HUES64 (cell line): ENCODE measurements at regions not wholly inside any gene's neighbourhood (a gene's known extent, or its start where the extent isn't known, plus 50 kb on each side); places are given as distances from the start of the nearest gene placed in this dataset.

ENCODE experiments used
- H3K27ac ChIP-seq: 2 replicates; pipeline ENCODE4 v1.7.0; 2013; ENCODE audit warnings: low read depth, low read length, inconsistent platforms
- H3K27me3 ChIP-seq: 2 replicates; pipeline ENCODE4 v1.6.1; 2013; ENCODE audit warnings: mild to moderate bottlenecking, low read length; ENCODE audit not compliant: insufficient read depth
- H3K36me3 ChIP-seq: 2 replicates; pipeline ENCODE4 v1.6.1; 2013; ENCODE audit warnings: mild to moderate bottlenecking, low read length; ENCODE audit not compliant: insufficient read depth
- H3K4me1 ChIP-seq: 2 replicates; pipeline ENCODE4 v1.6.1; 2013; ENCODE audit warnings: mild to moderate bottlenecking, low read length, moderate library complexity; ENCODE audit not compliant: insufficient read depth
- H3K4me3 ChIP-seq: 2 replicates; pipeline ENCODE4 v1.5.1; 2013; ENCODE audit warnings: mild to moderate bottlenecking, low read length, moderate library complexity
- H3K9ac ChIP-seq: 2 replicates; pipeline ENCODE4 v1.6.1; 2013; ENCODE audit warnings: mild to moderate bottlenecking, low read depth, low read length
- H3K9me3 ChIP-seq: 2 replicates; pipeline ENCODE4 v1.6.1; 2013; ENCODE audit warnings: low read depth, low read length; ENCODE audit not compliant: insufficient read depth
- WGBS: fragments of 150-250, 120-280 bp; methylation state at CpG from one replicate; pipeline ENCODE4 v1.1.7; 2013; ENCODE audit warnings: missing lambda C conversion rate; 5-methylcytosine and 5-hydroxymethylcytosine counted together

- no CpG with 5 or more reads among the region's 1 CpG for whole genome bisulfite sequencing
- no peak overlapping the region for H3K27ac ChIP-seq
- 0 out of 2 replicates have a peak, but pooled peaks cover 4% of the 10 kb centered on the region for H3K9me3 ChIP-seq
These were observed 183.6 kb upstream of the STT3B start for GRCh38 chr3:31349001-31349748.

GRCh38 chr3:31350307-31350706, 182.4 kb upstream of the STT3B start:
- Histone ChIP-seq H3K4me1 (peaks cover 13% of the 10 kb centered on the region; the same call in 1 of the 2 replicates), H3K4me3 (no peak overlapping the region), H3K27ac (no peak overlapping the region), H3K36me3 (no peaks in the 10 kb centered on the region), H3K9ac (no peak overlapping the region), H3K9me3 (0 out of 2 replicates have a peak, but pooled peaks cover 3% of the 10 kb centered on the region), H3K27me3 (no peaks in the 10 kb centered on the region)
- 70% methylated on average over 2 of the region's 2 CpGs for WGBS

More at GRCh38 chr3:31349001-31349748, 183.6 kb upstream of the STT3B start:
- no peaks in the 10 kb centered on the region for H3K27me3 ChIP-seq
- H3K36me3 ChIP-seq = no peaks in the 10 kb centered on the region
- peaks cover 13% of the 10 kb centered on the region; the same call in 1 of the 2 replicates for H3K4me1 ChIP-seq
- no peak overlapping the region for H3K4me3 ChIP-seq
- no peak overlapping the region for H3K9ac ChIP-seq

GRCh38 chr3:31352331-31352730, 180.4 kb upstream of the STT3B start:
- peaks cover 3% of the 10 kb centered on the region; the same call in 1 of the 2 replicates for H3K9me3 ChIP-seq
- H3K4me3 ChIP-seq = no peak overlapping the region
- no peaks in the 10 kb centered on the region for H3K27me3 ChIP-seq
- H3K4me1 ChIP-seq = peaks cover 8% of the 10 kb centered on the region; the same call in 1 of the 2 replicates
- H3K27ac ChIP-seq = no peak overlapping the region
- no peaks in the 10 kb centered on the region for H3K36me3 ChIP-seq
- no peak overlapping the region for H3K9ac ChIP-seq

- H3K9me3 ChIP-seq = peaks cover 3% of the 10 kb centered on the region; the same call in 1 of the 2 replicates
- H3K27me3 ChIP-seq = no peaks in the 10 kb centered on the region
- no peaks in the 10 kb centered on the region for H3K36me3 ChIP-seq
- no peak overlapping the region for H3K4me3 ChIP-seq
- peaks cover 8% of the 10 kb centered on the region; the same call in 1 of the 2 replicates for H3K4me1 ChIP-seq
- no peak overlapping the region for H3K27ac ChIP-seq
- WGBS = 92% methylated on average over 1 of the region's 1 CpG
- H3K9ac ChIP-seq = no peak overlapping the region
These were observed 179.6 kb upstream of the STT3B start for GRCh38 chr3:31353166-31353565.

- Histone ChIP-seq H3K36me3 (no peaks in the 10 kb centered on the region), H3K27ac (no peak overlapping the region), H3K4me3 (no peak overlapping the region), H3K9ac (no peak overlapping the region), H3K4me1 (peaks cover 8% of the 10 kb centered on the region; the same call in 1 of the 2 replicates), H3K9me3 (peaks cover 3% of the 10 kb centered on the region; the same call in 1 of the 2 replicates), H3K27me3 (no peaks in the 10 kb centered on the region)
These were observed 178.4 kb upstream of the STT3B start for GRCh38 chr3:31354373-31354772.

GRCh38 chr3:31355807-31356206, 176.9 kb upstream of the STT3B start:
- WGBS = 98% methylated on average over 4 of the region's 5 CpGs
- H3K9me3 ChIP-seq = peaks cover 3% of the 10 kb centered on the region; the same call in 1 of the 2 replicates

GRCh38 chr3:31356941-31357340, 175.8 kb upstream of the STT3B start:
- no peaks in the 10 kb centered on the region for H3K36me3 ChIP-seq
- H3K27me3 ChIP-seq = no peaks in the 10 kb centered on the region
- peaks cover 12% of the 10 kb centered on the region for H3K4me1 ChIP-seq
- H3K4me3 ChIP-seq = no peak overlapping the region
- no peak overlapping the region for H3K9ac ChIP-seq
- peaks cover 3% of the 10 kb centered on the region; the same call in 1 of the 2 replicates for H3K9me3 ChIP-seq
- WGBS = 94% methylated on average over 9 of the region's 9 CpGs
- no peak overlapping the region for H3K27ac ChIP-seq

More at GRCh38 chr3:31355807-31356206, 176.9 kb upstream of the STT3B start:
- Histone ChIP-seq H3K4me1 (peaks cover 5% of the 10 kb centered on the region; the same call in 1 of the 2 replicates), H3K4me3 (no peak overlapping the region), H3K36me3 (no peaks in the 10 kb centered on the region), H3K9ac (no peak overlapping the region), H3K27me3 (no peaks in the 10 kb centered on the region), H3K27ac (no peak overlapping the region)

- Histone ChIP-seq H3K9me3 (peaks cover 3% of the 10 kb centered on the region; the same call in 1 of the 2 replicates), H3K4me1 (peaks cover 12% of the 10 kb centered on the region), H3K36me3 (no peaks in the 10 kb centered on the region), H3K4me3 (no peak overlapping the region), H3K27ac (no peak overlapping the region), H3K27me3 (no peaks in the 10 kb centered on the region), H3K9ac (no peak overlapping the region)
- 96% methylated on average over 2 of the region's 2 CpGs for WGBS
These were observed 175.3 kb upstream of the STT3B start for GRCh38 chr3:31357451-31357850.

- no peak overlapping the region for H3K27ac ChIP-seq
- H3K9me3 ChIP-seq = peaks cover 3% of the 10 kb centered on the region; the same call in 1 of the 2 replicates
- no peak overlapping the region for H3K9ac ChIP-seq
- WGBS = 100% methylated on average over 1 of the region's 1 CpG
- H3K27me3 ChIP-seq = no peaks in the 10 kb centered on the region
- H3K4me3 ChIP-seq = no peak overlapping the region
- peaks cover 12% of the 10 kb centered on the region for H3K4me1 ChIP-seq
- H3K36me3 ChIP-seq = no peaks in the 10 kb centered on the region
These were observed 174.2 kb upstream of the STT3B start for GRCh38 chr3:31358473-31359070.

- H3K9me3 ChIP-seq = no peaks in the 10 kb centered on the region
- peaks cover 12% of the 10 kb centered on the region for H3K4me1 ChIP-seq
- WGBS = 70% methylated on average over 6 of the region's 6 CpGs
- H3K27ac ChIP-seq = no peak overlapping the region
- no peak overlapping the region for H3K4me3 ChIP-seq
- H3K36me3 ChIP-seq = no peaks in the 10 kb centered on the region
- no peaks in the 10 kb centered on the region for H3K27me3 ChIP-seq
- no peak overlapping the region for H3K9ac ChIP-seq
These were observed 171.1 kb upstream of the STT3B start for GRCh38 chr3:31361371-31362273.
